ENCODE measurements at regions not wholly inside any gene's neighbourhood (a gene's known extent, or its start where the extent isn't known, plus 50 kb on each side); places are given as distances from the start of the nearest gene placed in this dataset.

DNA sequence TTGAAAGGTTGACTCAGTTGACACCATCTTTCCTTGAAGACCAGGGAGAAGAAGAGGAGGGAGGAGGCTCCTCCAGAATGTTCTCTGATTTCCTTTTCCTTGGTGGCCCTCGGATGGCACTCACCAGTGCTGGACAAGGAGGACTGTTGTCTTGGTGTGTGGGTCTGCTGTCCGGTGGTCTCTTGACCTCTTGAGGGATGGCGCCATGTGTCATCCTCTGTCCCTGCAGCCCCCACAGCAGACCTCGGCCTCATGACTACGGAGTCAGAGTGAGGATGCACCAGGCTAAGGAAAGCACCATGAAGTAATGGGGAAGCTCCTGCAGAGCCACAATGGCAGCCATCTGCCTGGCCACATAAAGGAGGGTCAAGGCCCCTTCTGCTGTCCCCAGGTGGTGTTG is 475.0 kb downstream of the GLRX3 start:
- H3K4me1 ChIP-seq: no peaks in the 10 kb centered on the region
- H3K9me3 ChIP-seq: peaks cover 0 to 26% (median 19%) of the 10 kb centered on the region in 8 donors
- TF ChIP-seq POLR2AphosphoS5 (IDR thresholded peaks at IDR 0.05) (no peak), POLR2A (IDR thresholded peaks at IDR 0.05) (no peak), CTCF (IDR thresholded peaks at IDR 0.05 in 8 of 11, conservative IDR thresholded peaks at IDR 0.05 in 3 of 11) (no peak)
- H3K27me3 ChIP-seq (replicated peaks in 1 of 7): peaks cover 0 to 13% (median 0%) of the 10 kb centered on the region in 7 donors
- H3K27ac ChIP-seq: no peak overlapping the region
- no peaks in the 10 kb centered on the region for H3K36me3 ChIP-seq
- 79 to 91% (median 82%) methylated on average over 3 to 5 of the region's 5 CpGs for WGBS, 5 donors
- H3K4me3 ChIP-seq: no peak overlapping the region
- DNase-seq: no peak
- intact Hi-C loops (cut with DNase I; ENCODE audit: low total_unique reads): no loop called here

- WGBS, 5 donors: 23 to 37% (median 26%) methylated on average over 4 of the region's 4 CpGs
These were observed 479.3 kb downstream of the GLRX3 start for GRCh38 chr10:130615457-130615856.

DNA sequence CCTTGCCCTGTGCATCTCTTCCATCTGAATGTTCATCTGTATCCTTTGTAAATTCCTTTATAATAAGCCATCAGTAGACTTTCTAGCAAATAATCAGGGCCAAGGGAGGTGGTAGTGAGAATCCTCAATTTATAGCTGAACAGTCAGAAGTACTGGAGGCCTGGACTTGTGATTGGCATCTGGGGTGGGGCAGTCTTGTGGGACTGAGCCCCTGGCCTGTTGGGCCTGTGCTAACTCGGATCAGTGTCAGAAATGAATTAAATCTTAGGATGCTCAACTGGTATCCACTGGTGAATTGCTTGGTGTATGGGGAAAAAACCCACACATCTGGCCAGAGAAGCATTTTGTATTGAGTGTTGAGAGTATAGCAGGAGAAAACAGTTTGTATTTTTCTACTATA is 481.8 kb downstream of the GLRX3 start:
- Histone ChIP-seq H3K4me1 (no peaks in the 10 kb centered on the region), H3K27ac (no peak overlapping the region), H3K4me3 (no peak overlapping the region), H3K36me3 (no peaks in the 10 kb centered on the region), H3K9me3 (peaks cover 0 to 8% (median 3%) of the 10 kb centered on the region in 8 donors), H3K27me3 (replicated peaks in 1 of 7) (peaks cover 0 to 6% (median 0%) of the 10 kb centered on the region in 7 donors)
- 43 to 84% (median 68%) methylated on average over 1 of the region's 1 CpG for WGBS, 5 donors
- intact Hi-C loops (cut with DNase I; ENCODE audit: low total_unique reads): no loop called here
- DNase-seq: no peak
- TF ChIP-seq POLR2A (IDR thresholded peaks at IDR 0.05) (no peak), CTCF (IDR thresholded peaks at IDR 0.05 in 8 of 11, conservative IDR thresholded peaks at IDR 0.05 in 3 of 11) (no peak)

More at GRCh38 chr10:130615457-130615856, 479.3 kb downstream of the GLRX3 start:
- no peak overlapping the region for H3K4me3 ChIP-seq
- peaks cover 0 to 26% (median 19%) of the 10 kb centered on the region in 8 donors for H3K9me3 ChIP-seq
- peaks cover 0 to 6% (median 0%) of the 10 kb centered on the region in 7 donors for H3K27me3 ChIP-seq (replicated peaks in 1 of 7)
- no peak for DNase-seq
- no peak overlapping the region for H3K27ac ChIP-seq
- no peaks in the 10 kb centered on the region for H3K4me1 ChIP-seq
- intact Hi-C loops (cut with DNase I; ENCODE audit: low total_unique reads): no loop called here
- TF ChIP-seq POLR2AphosphoS5 (IDR thresholded peaks at IDR 0.05) (no peak), CTCF (IDR thresholded peaks at IDR 0.05 in 8 of 11, conservative IDR thresholded peaks at IDR 0.05 in 3 of 11) (no peak), POLR2A (IDR thresholded peaks at IDR 0.05) (no peak)
- no peaks in the 10 kb centered on the region for H3K36me3 ChIP-seq

- 84 to 93% (median 88%) methylated on average over 2 of the region's 2 CpGs for WGBS, 5 donors
- Histone ChIP-seq H3K27me3 (replicated peaks in 1 of 7) (peaks cover 0 to 6% (median 0%) of the 10 kb centered on the region in 7 donors), H3K9me3 (peaks cover 0 to 1% (median 0%) of the 10 kb centered on the region in 8 donors), H3K27ac (no peak overlapping the region), H3K36me3 (no peaks in the 10 kb centered on the region), H3K4me3 (no peak overlapping the region), H3K4me1 (no peaks in the 10 kb centered on the region)
- TF ChIP-seq POLR2AphosphoS5 (IDR thresholded peaks at IDR 0.05) (no peak), POLR2A (IDR thresholded peaks at IDR 0.05) (no peak), CTCF (IDR thresholded peaks at IDR 0.05 in 8 of 11, conservative IDR thresholded peaks at IDR 0.05 in 3 of 11) (no peak)
- intact Hi-C loops (cut with DNase I; ENCODE audit: low total_unique reads): no loop called here
- no peak for DNase-seq
These were observed 482.5 kb downstream of the GLRX3 start for GRCh38 chr10:130618647-130619046.
